CD14-positive monocyte (primary cell): ENCODE measurements at regions not wholly inside any gene's neighbourhood (a gene's known extent, or its start where the extent isn't known, plus 50 kb on each side); places are given as distances from the start of the nearest gene placed in this dataset.

Experiments
- DNase-seq, 3 donors: peaks; one replicate each; pipeline ENCODE4 v3.0.0-alpha.2; 2011 to 2022
- H2AFZ ChIP-seq: 2 replicates; pipeline ENCODE4 v1.6.0; 2012; ENCODE audit warnings: mild to moderate bottlenecking, low read depth, low read length, inconsistent platforms; ENCODE audit not compliant: insufficient read depth, poor library complexity, severe bottlenecking
- H3K27ac ChIP-seq, 2 donors: 1 replicate in 1 of 2; 2 replicates in 1 of 2; pipeline ENCODE4 v1.5.1; 2012 to 2013; ENCODE audit warnings: low read length in 2 of 2, control low read depth in 1 of 2, inconsistent platforms in 1 of 2, low read depth in 1 of 2, mild to moderate bottlenecking in 1 of 2
- H3K27me3 ChIP-seq, 2 donors: one replicate each; pipeline versions ENCODE4 v1.6.0 to v1.6.1; 2011 to 2013; ENCODE audit warnings: low read length in 2 of 2; ENCODE audit not compliant: control insufficient read depth in 2 of 2, insufficient read depth in 2 of 2
- H3K36me3 ChIP-seq, 2 donors: replicated peaks in 1 of 2; 1 replicate in 1 of 2; 2 replicates in 1 of 2; pipeline versions ENCODE4 v1.5.1 to v1.6.1; 2012 to 2013; ENCODE audit warnings: low read length in 2 of 2, control low read depth in 1 of 2, inconsistent platforms in 1 of 2, mild to moderate bottlenecking in 1 of 2; ENCODE audit not compliant: insufficient read depth in 2 of 2, control insufficient read depth in 1 of 2
- H3K4me1 ChIP-seq, 2 donors: 1 replicate in 1 of 2; 2 replicates in 1 of 2; pipeline versions ENCODE4 v1.5.1 to v1.6.1; 2012 to 2013; ENCODE audit warnings: low read length in 2 of 2, control low read depth in 1 of 2, inconsistent platforms in 1 of 2, mild to moderate bottlenecking in 1 of 2, moderate library complexity in 1 of 2; ENCODE audit not compliant: insufficient read depth in 2 of 2, control insufficient read depth in 1 of 2
- H3K4me2 ChIP-seq: replicated peaks from 2 replicates; pipeline ENCODE3; 2012; ENCODE audit warnings: low read length, moderate library complexity, mild to moderate bottlenecking; ENCODE audit not compliant: poor library complexity, severe bottlenecking; ENCODE audit errors: extremely low read depth
- H3K4me3 ChIP-seq, 3 experiments: fragments of 200-600 bp in 1 of 3; sonication (generic) in 1 of 3; replicated peaks in 1 of 3; 1 replicate in 2 of 3; 2 replicates in 1 of 3; pipeline ENCODE4 v1.5.1; 2011 to 2013; ENCODE audit warnings: low read length in 3 of 3, mild to moderate bottlenecking in 3 of 3, control low read depth in 2 of 3, low read depth in 2 of 3, inconsistent platforms in 1 of 3, moderate library complexity in 1 of 3
- H3K79me2 ChIP-seq: 2 replicates; pipeline ENCODE4 v1.6.0; 2012; ENCODE audit warnings: mild to moderate bottlenecking, control low read depth, inconsistent platforms, low read length, moderate library complexity; ENCODE audit not compliant: insufficient read depth
- H3K9ac ChIP-seq: 2 replicates; pipeline ENCODE4 v1.6.0; 2017; ENCODE audit warnings: low read length, mild to moderate bottlenecking; ENCODE audit not compliant: insufficient read depth, poor library complexity, severe bottlenecking
- H3K9me3 ChIP-seq, 2 donors: replicated peaks in 1 of 2; 1 replicate in 1 of 2; 2 replicates in 1 of 2; pipeline versions ENCODE4 v1.5.1 to v1.6.1; 2012 to 2013; ENCODE audit warnings: low read length in 2 of 2, control low read depth in 1 of 2; ENCODE audit not compliant: control insufficient read depth in 1 of 2, insufficient read depth in 1 of 2
- H4K20me1 ChIP-seq: 2 replicates; pipeline ENCODE4 v1.6.0; 2012; ENCODE audit warnings: mild to moderate bottlenecking, low read length, control low read depth, moderate library complexity; ENCODE audit not compliant: insufficient read depth
- H3K27ac Mint-ChIP-seq, 7 donors: one replicate each; pipeline ENCODE4 v1.8.0; 2020; ENCODE audit warnings: mild to moderate bottlenecking in 7 of 7, mixed read lengths in 7 of 7, moderate library complexity in 6 of 7, inconsistent platforms in 2 of 7
- H3K27me3 Mint-ChIP-seq, 3 donors: one replicate each; pipeline ENCODE4 v1.8.0; 2021 to 2022; ENCODE audit warnings: low read depth in 3 of 3, mild to moderate bottlenecking in 3 of 3, mixed read lengths in 3 of 3, moderate library complexity in 3 of 3, inconsistent platforms in 1 of 3
- H3K36me3 Mint-ChIP-seq, 2 donors: one replicate each; pipeline ENCODE4 v1.8.0; 2020; ENCODE audit warnings: mixed read lengths in 2 of 2, inconsistent platforms in 1 of 2, mild to moderate bottlenecking in 1 of 2
- H3K4me1 Mint-ChIP-seq: one replicate; pipeline ENCODE4 v1.8.0; 2020; ENCODE audit warnings: mild to moderate bottlenecking, mixed read lengths
- H3K4me3 Mint-ChIP-seq, 2 donors: one replicate each; pipeline ENCODE4 v1.8.0; 2020; ENCODE audit warnings: mild to moderate bottlenecking in 2 of 2, mixed read lengths in 2 of 2, moderate library complexity in 1 of 2
- H3K9me3 Mint-ChIP-seq, 7 donors: one replicate each; pipeline ENCODE4 v1.8.0; 2020 to 2022; ENCODE audit warnings: mixed read lengths in 7 of 7, mild to moderate bottlenecking in 6 of 7, moderate library complexity in 6 of 7, inconsistent platforms in 2 of 7
- CTCF ChIP-seq: fragments of 200-600 bp; IDR thresholded peaks from one replicate; pipeline ENCODE4 v1.8.0; 2022; ENCODE audit warnings: antibody characterized with exemption, mild to moderate bottlenecking
- WGBS: methylation state at CpG from one replicate; pipeline ENCODE4 v1.1.5; 2013; ENCODE audit warnings: missing lambda C conversion rate; ENCODE audit not compliant: insufficient coverage; 5-methylcytosine and 5-hydroxymethylcytosine counted together
- intact Hi-C, 2 donors: fragments of 100-400 bp; cut with micrococcal nuclease; formaldehyde crosslinking; loops; one replicate each; pipeline versions ENCODE4 v1.15.0 to v1.15.1; 2023

- intact Hi-C loops = no loop called here
- Histone ChIP-seq H3K27me3 (no peaks in the 10 kb centered on the region), H3K36me3 (no peaks in the 10 kb centered on the region), H3K79me2 (no peaks in the 10 kb centered on the region), H3K4me3 (no peak overlapping the region), H2AFZ (no peak overlapping the region), H3K27ac (no peak overlapping the region), H3K4me2 (no peak overlapping the region), H3K9me3 (no peaks in the 10 kb centered on the region), H4K20me1 (no peaks in the 10 kb centered on the region), H3K4me1 (no peaks in the 10 kb centered on the region), H3K9ac (no peak overlapping the region)
- peaks cover 0 to 8% (median 0%) of the 10 kb centered on the region in 3 donors for H3K27me3 Mint-ChIP-seq
- H3K27ac Mint-ChIP-seq = no peak overlapping the region
- peaks cover 4 to 13% (median 10%) of the 10 kb centered on the region in 7 donors for H3K9me3 Mint-ChIP-seq
- 91% methylated on average over 4 of the region's 5 CpGs for WGBS
- no peaks in the 10 kb centered on the region for H3K36me3 Mint-ChIP-seq
- DNase-seq = no peak
- no peak overlapping the region for H3K4me3 Mint-ChIP-seq
- no peaks in the 10 kb centered on the region for H3K4me1 Mint-ChIP-seq
- no peak for TF ChIP-seq CTCF
These were observed 111.4 kb upstream of the GATA6 start for GRCh38 chr18:22057908-22058527.

DNA sequence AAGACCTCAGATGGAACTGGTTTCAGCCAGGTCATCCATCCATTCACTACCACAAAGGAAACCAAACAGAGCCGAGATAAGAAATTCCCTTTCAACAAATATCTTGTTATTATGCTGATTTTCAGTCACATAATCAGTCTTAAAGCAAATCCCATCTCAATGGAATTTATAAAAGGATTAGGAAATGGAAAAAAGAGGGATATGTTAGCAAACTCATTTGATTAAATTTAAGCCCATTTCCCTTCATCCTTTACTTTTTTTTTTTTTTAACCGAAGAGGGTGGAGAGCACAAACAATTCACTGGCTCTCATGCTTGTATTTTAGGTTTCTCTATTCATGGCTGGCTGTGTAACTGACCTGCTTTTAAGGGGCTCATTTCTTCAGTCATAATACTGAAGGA, 109.0 kb upstream of the GATA6 start:
- Histone ChIP-seq H3K27me3 (no peaks in the 10 kb centered on the region), H2AFZ (no peak overlapping the region), H3K79me2 (no peaks in the 10 kb centered on the region), H3K4me1 (no peaks in the 10 kb centered on the region), H3K4me3 (no peak overlapping the region), H3K9ac (no peak overlapping the region), H3K4me2 (no peak overlapping the region), H3K27ac (no peak overlapping the region), H3K9me3 (no peaks in the 10 kb centered on the region), H3K36me3 (no peaks in the 10 kb centered on the region), H4K20me1 (no peaks in the 10 kb centered on the region)
- DNase-seq = no peak
- TF ChIP-seq CTCF = no peak
- peaks cover 0 to 4% (median 0%) of the 10 kb centered on the region in 3 donors for H3K27me3 Mint-ChIP-seq
- intact Hi-C loops = no loop called here
- peaks cover 0 to 3% (median 1%) of the 10 kb centered on the region in 7 donors for H3K9me3 Mint-ChIP-seq
- no peaks in the 10 kb centered on the region for H3K4me1 Mint-ChIP-seq
- no peak overlapping the region for H3K27ac Mint-ChIP-seq
- H3K4me3 Mint-ChIP-seq = no peak overlapping the region
- no peaks in the 10 kb centered on the region for H3K36me3 Mint-ChIP-seq
- no CpG with 5 or more reads among the region's 2 CpGs for WGBS
